Tibial artery (tissue), 4 donors: ENCODE measurements at regions not wholly inside any gene's neighbourhood (a gene's known extent, or its start where the extent isn't known, plus 50 kb on each side); places are given as distances from the start of the nearest gene placed in this dataset.
"Not testable (repeated sequence)": the region's sequence is repeated elsewhere in the genome, so short reads cannot be mapped to it uniquely, and the experiment has no call there.

Experiments
- DNase-seq, 2 donors: peaks; one replicate each; pipeline ENCODE4 v3.0.0-alpha.2; 2019
- H3K27ac ChIP-seq, 2 donors: fragments of 200-600 bp; sonication (generic) in 1 of 2; 1 replicate in 1 of 2; 2 replicates in 1 of 2; pipeline ENCODE4 v1.5.1; 2018 to 2019; ENCODE audit warnings: mild to moderate bottlenecking in 1 of 2
- H3K27me3 ChIP-seq, 2 donors: fragments of 200-600 bp; sonication (generic) in 1 of 2; one replicate each; pipeline versions ENCODE4 v1.5.1 to v1.6.0; 2016 to 2019
- H3K36me3 ChIP-seq, 3 donors: fragments of 200-600 bp; sonication (generic) in 2 of 3; one replicate each; pipeline ENCODE4 v1.5.1; 2016 to 2019; ENCODE audit warnings: mild to moderate bottlenecking in 2 of 3
- H3K4me1 ChIP-seq, 4 donors: fragments of 200-600 bp; sonication (generic) in 2 of 4; 1 replicate in 3 of 4; 2 replicates in 1 of 4; pipeline ENCODE4 v1.5.1; 2016 to 2019
- H3K4me3 ChIP-seq, 2 donors: fragments of 200-600 bp; sonication (generic) in 1 of 2; 1 replicate in 1 of 2; 2 replicates in 1 of 2; pipeline ENCODE4 v1.5.1; 2018 to 2019; ENCODE audit warnings: mild to moderate bottlenecking in 2 of 2
- H3K9me3 ChIP-seq, 3 donors: fragments of 200-600 bp; sonication (generic) in 1 of 3; one replicate each; pipeline ENCODE4 v1.5.1; 2016 to 2019
- intact Hi-C: fragments of 100-400 bp; cut with DNase I; formaldehyde crosslinking; loops from one replicate; pipeline ENCODE4 v1.15.0; 2023; ENCODE audit warnings: low total_unique reads
- TF ChIP-seq, protein P1 (sequence below), 2 experiments: fragments of 200-600 bp in 1 of 2; fragments of 450-650 bp in 1 of 2; IDR thresholded peaks; one replicate each; pipeline ENCODE4 v1.5.1; 2017 to 2019; ENCODE audit warnings: antibody characterized with exemption in 2 of 2, mild to moderate bottlenecking in 1 of 2, moderate library complexity in 1 of 2

DNA sequence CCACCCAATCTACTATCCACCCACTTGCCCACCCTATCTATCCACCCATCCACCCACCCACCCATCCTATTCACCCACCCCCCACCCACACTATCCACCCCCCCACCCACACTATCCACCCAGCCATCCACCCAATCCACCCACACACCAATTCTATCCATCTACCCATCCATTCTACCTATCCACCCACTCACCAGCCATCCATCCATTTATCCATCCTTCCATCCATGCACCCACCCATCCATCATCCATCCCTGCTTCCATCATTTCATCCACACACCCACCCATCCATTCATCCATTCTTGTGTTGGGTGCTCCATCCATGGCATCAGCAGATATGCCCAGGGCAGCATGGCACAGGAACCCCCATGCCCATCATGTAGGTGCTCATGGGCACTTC, 1206.6 kb downstream of the BRD1 start:
- Histone ChIP-seq H3K4me1 (no peaks in the 10 kb centered on the region), H3K27me3 (no peaks in the 10 kb centered on the region), H3K36me3 (no peaks in the 10 kb centered on the region), H3K4me3 (no peak overlapping the region), H3K9me3 (no peaks in the 10 kb centered on the region), H3K27ac (no peak overlapping the region)
- intact Hi-C loops = no loop called here
- TF ChIP-seq, protein P1, sequence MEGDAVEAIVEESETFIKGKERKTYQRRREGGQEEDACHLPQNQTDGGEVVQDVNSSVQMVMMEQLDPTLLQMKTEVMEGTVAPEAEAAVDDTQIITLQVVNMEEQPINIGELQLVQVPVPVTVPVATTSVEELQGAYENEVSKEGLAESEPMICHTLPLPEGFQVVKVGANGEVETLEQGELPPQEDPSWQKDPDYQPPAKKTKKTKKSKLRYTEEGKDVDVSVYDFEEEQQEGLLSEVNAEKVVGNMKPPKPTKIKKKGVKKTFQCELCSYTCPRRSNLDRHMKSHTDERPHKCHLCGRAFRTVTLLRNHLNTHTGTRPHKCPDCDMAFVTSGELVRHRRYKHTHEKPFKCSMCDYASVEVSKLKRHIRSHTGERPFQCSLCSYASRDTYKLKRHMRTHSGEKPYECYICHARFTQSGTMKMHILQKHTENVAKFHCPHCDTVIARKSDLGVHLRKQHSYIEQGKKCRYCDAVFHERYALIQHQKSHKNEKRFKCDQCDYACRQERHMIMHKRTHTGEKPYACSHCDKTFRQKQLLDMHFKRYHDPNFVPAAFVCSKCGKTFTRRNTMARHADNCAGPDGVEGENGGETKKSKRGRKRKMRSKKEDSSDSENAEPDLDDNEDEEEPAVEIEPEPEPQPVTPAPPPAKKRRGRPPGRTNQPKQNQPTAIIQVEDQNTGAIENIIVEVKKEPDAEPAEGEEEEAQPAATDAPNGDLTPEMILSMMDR (IDR thresholded peaks at IDR 0.05) = no peak
- DNase-seq = no peak

DNA sequence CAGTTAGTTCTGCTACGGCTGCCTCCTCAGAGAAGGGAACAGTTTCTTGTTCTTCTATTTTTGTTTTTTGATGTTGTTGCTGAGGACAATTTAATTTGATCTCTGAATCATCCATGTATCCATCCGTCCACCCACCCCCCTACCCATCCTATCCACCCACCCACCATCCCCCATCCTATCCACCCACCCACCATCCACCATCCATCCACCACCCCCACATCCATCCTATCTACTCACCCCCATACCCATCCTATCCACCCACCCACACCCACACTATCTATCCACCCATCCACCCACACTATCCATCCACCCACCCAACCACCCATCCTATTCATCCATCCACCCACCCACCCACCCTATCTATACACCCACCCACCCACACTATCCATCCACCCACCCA, 1207.2 kb downstream of the BRD1 start:
- H3K27ac ChIP-seq, intact Hi-C loops, H3K4me1 ChIP-seq: not testable (repeated sequence)

DNA sequence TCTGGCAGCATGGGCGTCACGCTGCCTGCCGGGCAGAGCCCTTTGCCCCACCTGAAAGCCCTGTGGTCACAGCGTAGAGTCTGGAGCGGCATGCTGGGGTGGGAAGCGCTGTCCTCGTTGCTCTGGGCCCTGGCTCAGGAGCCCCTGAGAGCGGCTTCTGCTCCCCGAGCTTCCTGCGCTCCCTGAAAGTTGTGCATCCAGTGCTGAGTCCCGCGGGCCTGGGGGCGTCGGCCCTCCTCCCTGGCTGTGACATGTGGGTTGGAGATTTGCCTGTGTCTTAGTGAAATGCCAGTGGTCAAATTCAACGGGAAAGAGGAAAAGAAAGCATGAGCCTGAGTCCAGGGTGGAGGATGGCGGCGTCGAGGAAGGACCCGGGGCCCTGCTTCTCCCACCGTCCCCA, 1208.0 kb downstream of the BRD1 start:
- Histone ChIP-seq H3K4me3 (no peak overlapping the region), H3K9me3 (no peaks in the 10 kb centered on the region), H3K27ac (no peak overlapping the region), H3K4me1 (no peaks in the 10 kb centered on the region), H3K27me3 (no peaks in the 10 kb centered on the region), H3K36me3 (no peaks in the 10 kb centered on the region)
- intact Hi-C loops = no loop called here
- TF ChIP-seq, protein P1 (IDR thresholded peaks at IDR 0.05) = no peak
- DNase-seq = no peak

More for the DNA sequence above, 1207.2 kb downstream of the BRD1 start:
- H3K9me3 ChIP-seq, DNase-seq, H3K27me3 ChIP-seq, H3K36me3 ChIP-seq, H3K4me3 ChIP-seq: not testable (repeated sequence)

DNA sequence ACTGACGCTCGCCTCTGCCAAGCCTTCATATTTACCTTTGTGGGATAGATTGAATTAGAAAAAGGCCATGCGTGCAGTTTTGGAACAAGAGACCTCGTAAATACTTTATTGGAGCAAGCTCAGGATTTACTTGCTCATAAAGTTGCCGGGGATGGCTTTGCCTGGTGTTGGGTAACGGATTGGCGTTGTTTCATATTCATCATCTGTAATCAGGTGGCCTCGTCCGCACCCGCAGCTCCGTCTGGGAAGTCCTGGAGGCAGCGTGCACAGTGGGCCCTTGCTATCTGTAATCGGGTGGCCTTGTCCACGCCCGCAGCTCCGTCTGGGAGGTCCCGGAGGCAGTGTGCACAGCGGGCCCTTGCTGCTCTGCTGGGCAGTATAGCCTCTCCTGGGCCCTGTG, 1209.3 kb downstream of the BRD1 start:
- TF ChIP-seq, protein P1 (IDR thresholded peaks at IDR 0.05) = no peak
- Histone ChIP-seq H3K4me1 (no peaks in the 10 kb centered on the region), H3K4me3 (no peak overlapping the region), H3K27ac (no peak overlapping the region), H3K36me3 (no peaks in the 10 kb centered on the region), H3K9me3 (no peaks in the 10 kb centered on the region), H3K27me3 (no peaks in the 10 kb centered on the region)
- no peak for DNase-seq
- intact Hi-C loops = no loop called here

DNA sequence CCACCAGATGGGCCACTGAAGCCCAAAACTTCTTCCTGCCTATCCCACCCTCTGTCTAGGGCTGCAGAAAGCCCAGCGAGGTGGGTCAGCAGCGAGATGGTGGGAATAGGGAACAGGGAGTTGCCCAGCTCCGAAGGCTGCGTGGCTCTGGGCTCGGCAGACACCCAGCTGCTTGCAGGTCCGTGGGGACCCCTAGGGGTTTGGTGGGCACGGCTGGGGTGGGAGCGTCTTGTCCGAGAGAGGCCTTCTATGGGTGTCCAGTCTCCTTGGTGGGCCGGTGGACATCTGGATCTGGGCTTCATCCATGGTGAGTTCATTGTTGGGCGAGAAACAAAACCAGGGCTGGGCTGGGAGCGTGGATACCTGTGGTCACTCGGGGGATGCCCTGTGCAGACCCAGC, 1211.0 kb downstream of the BRD1 start:
- TF ChIP-seq, protein P1 (IDR thresholded peaks at IDR 0.05) = no peak

DNA sequence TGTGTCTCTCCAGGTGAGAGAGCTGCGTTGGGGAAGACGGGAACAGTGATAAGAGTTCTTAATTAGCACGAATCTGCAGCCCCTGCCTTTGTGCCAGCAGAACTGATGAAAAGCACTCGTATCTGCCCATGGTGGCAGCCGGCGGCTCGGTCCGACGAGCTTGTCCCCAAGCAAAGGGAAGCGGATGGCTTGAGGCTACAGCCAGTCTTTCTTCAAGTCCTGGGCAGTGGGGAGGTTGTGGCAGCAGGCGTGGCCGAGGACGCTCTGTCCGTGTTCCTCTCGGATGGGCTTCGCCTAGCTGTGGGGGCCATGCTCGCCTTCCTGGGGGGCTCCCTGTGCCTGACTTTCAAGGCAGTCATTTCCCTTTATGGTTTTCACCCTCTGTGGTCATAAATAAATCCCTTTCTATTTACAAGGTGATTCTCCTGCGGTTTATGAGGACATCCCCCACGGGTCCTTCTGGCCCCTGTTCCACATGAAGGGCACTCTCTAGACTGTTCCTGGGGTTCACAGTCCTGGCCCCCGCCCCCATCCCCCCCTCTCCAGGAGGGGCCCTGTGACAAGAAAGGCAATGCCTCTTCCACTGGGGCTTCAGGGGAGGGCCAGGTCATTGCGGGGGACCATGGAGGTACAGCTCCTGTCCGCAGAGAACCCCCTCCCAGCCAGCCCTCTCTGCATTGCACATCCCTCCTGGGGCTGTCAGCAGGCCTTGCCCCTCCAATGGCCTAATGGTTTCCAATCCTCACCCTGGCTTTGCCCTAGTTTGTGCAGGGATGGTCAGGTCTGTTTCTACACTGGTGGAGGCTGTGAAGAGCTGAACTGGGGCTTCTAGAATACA, 1212.3 kb downstream of the BRD1 start:
- Histone ChIP-seq H3K4me3 (no peak overlapping the region), H3K27ac (no peak overlapping the region), H3K4me1 (no peaks in the 10 kb centered on the region), H3K36me3 (no peaks in the 10 kb centered on the region), H3K9me3 (no peaks in the 10 kb centered on the region), H3K27me3 (no peaks in the 10 kb centered on the region)
- no peak for DNase-seq
- intact Hi-C loops = no loop called here
- TF ChIP-seq, protein P1 (IDR thresholded peaks at IDR 0.05) = no peak

More for the DNA sequence above, 1211.0 kb downstream of the BRD1 start:
- intact Hi-C loops = no loop called here
- Histone ChIP-seq H3K36me3 (no peaks in the 10 kb centered on the region), H3K27ac (no peak overlapping the region), H3K9me3 (no peaks in the 10 kb centered on the region), H3K27me3 (no peaks in the 10 kb centered on the region), H3K4me1 (no peaks in the 10 kb centered on the region), H3K4me3 (no peak overlapping the region)
- no peak for DNase-seq
